GM12873 (cell line): ENCODE measurements at regions not wholly inside any gene's neighbourhood (a gene's known extent, or its start where the extent isn't known, plus 50 kb on each side); places are given as distances from the start of the nearest gene placed in this dataset.

Source experiments
- CTCF ChIP-seq: IDR thresholded peaks from 2 replicates; pipeline ENCODE4 v1.5.1; 2012; ENCODE audit warnings: low read depth, mild to moderate bottlenecking, moderate library complexity, low read length, control low read depth; ENCODE audit not compliant: insufficient read depth; ENCODE audit errors: missing control alignments

- TF ChIP-seq CTCF: no peak
Observed at GRCh38 chr5:44711901-44712300, 96.8 kb upstream of the MRPS30 start.

- TF ChIP-seq CTCF: no peak
Observed at GRCh38 chr5:44708602-44709001, 100.1 kb upstream of the MRPS30 start.

DNA sequence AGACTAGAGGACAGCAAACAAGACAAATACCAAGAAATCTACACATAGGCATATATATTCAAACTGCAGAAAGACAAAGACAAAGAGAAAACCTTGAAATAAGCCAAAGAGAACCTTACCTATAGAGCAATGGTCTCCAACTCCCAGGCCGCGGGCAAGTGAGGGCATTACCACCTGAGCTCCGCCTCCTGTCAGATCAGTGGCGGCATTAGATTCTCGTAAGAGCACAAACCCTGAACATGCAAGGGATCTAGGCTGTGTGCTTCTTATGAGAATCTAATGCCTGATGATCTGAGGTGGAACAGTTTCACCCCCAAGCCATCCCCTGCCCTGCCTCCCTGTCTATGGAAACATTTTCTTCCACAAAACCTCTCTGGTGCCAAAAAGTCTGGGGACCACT is 101.0 kb upstream of the MRPS30 start:
- no peak for TF ChIP-seq CTCF

DNA sequence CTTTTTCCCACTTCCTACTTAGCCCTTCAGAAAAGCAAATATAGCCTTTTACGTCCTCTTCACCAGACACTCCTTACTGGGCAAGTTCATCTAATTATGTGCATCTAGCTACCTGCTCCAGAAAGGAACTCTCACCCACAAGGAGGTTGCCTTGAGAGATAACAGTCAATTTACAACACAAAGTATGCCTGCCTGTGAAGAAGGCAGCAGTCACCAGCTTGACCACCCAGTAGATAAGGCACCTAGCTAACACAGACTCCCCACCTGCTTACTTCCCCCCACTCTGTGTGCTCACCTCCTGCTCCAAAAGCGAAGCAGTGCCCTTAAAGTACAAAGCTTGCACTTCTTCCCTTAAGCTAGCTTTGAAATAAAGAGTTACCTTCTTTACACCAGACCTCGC is 111.7 kb upstream of the MRPS30 start:
- TF ChIP-seq CTCF: no peak

- TF ChIP-seq CTCF: no peak
Observed at GRCh38 chr5:44695259-44695658, 113.5 kb upstream of the MRPS30 start.

- TF ChIP-seq CTCF: no peak
Observed at GRCh38 chr5:44691802-44692201, 116.9 kb upstream of the MRPS30 start.

- TF ChIP-seq CTCF: no peak
Observed at GRCh38 chr5:44681906-44682305, 126.8 kb upstream of the MRPS30 start.
